K562 (cell line): ENCODE measurements at regions not wholly inside any gene's neighbourhood (a gene's known extent, or its start where the extent isn't known, plus 50 kb on each side); places are given as distances from the start of the nearest gene placed in this dataset.

ENCODE experiments used
- ATAC-seq: fragments of 200-7000 bp; cut with Tn5 transposase; 3 replicates; pipeline ENCODE4 v1.9.1; 2020; ENCODE audit warnings: moderate library complexity
- BruUV-seq: library from RNA; stranded (reverse); fragments of 400-500 nt; replicated peaks from 2 replicates; lab custom pipeline; 2021; lab: Mats Ljungman, UMichigan
- CTCF ChIA-PET: fragments of 300-600 bp; formaldehyde crosslinking; extraction: SDS; loops from one replicate; lab custom pipeline; 2021; ENCODE audit warnings: low intra/inter-chr PET ratio; lab: Yijun Ruan, JAX
- POLR2A ChIA-PET: fragments of 300-600, 350-650 bp; sonication (Branson Sonifier 250); formaldehyde crosslinking; extraction: SDS; loops from one replicate; lab custom pipeline; 2021; ENCODE audit warnings: antibody characterized with exemption, inconsistent platforms; lab: Yijun Ruan, JAX
- DNase-seq, 4 experiments: peaks; one replicate each; pipeline versions ENCODE4 v3.0.0 to v3.0.0-alpha.2; 2011 to 2018; ENCODE audit warnings: low spot score in 3 of 4, mixed read lengths in 3 of 4; ENCODE audit errors: extremely low read depth in 1 of 4
- FAIRE-seq: peaks from 2 replicates; lab custom pipeline; 2011; peaks lifted over from hg19 to GRCh38; lab: Jason Lieb, UNC
- H2AFZ ChIP-seq: 2 replicates; pipeline ENCODE4 v1.6.0; 2011; ENCODE audit warnings: low read depth, low read length, control low read depth, inconsistent platforms
- H3K27ac ChIP-seq: fragments of 200-600 bp; 3 replicates; pipeline ENCODE4 v1.8.0; 2011; ENCODE audit warnings: low read depth, mild to moderate bottlenecking, control low read depth, inconsistent platforms, low read length, moderate library complexity, mixed read lengths; ENCODE audit errors: extremely low read depth
- H3K27me3 ChIP-seq, 2 experiments: fragments of 300-600 bp in 1 of 2; 2 replicates in 1 of 2; 3 replicates in 1 of 2; pipeline versions ENCODE4 v1.6.0 to v1.8.0; 2011; ENCODE audit warnings: inconsistent platforms in 2 of 2, low read length in 2 of 2, mild to moderate bottlenecking in 1 of 2, mixed read lengths in 1 of 2, moderate library complexity in 1 of 2; ENCODE audit not compliant: control insufficient read depth in 2 of 2, insufficient read depth in 2 of 2
- H3K36me3 ChIP-seq: fragments of 300-600 bp; 3 replicates; pipeline ENCODE4 v1.8.0; 2011; ENCODE audit warnings: mild to moderate bottlenecking, low read length, inconsistent platforms; ENCODE audit not compliant: control insufficient read depth, insufficient read depth
- H3K4me1 ChIP-seq, 2 experiments: fragments of 200-600 bp in 1 of 2; replicated peaks in 1 of 2; 2 replicates in 1 of 2; 3 replicates in 1 of 2; pipeline versions ENCODE4 v1.5.1 to v1.8.0; 2011; ENCODE audit warnings: inconsistent platforms in 2 of 2, low read length in 2 of 2, mild to moderate bottlenecking in 1 of 2, mixed read lengths in 1 of 2, moderate library complexity in 1 of 2; ENCODE audit not compliant: control insufficient read depth in 2 of 2, insufficient read depth in 2 of 2
- H3K4me2 ChIP-seq: 2 replicates; pipeline ENCODE4 v1.6.1; 2011; ENCODE audit warnings: low read length, control low read depth, inconsistent platforms, mixed read lengths; ENCODE audit not compliant: insufficient read depth
- H3K4me3 ChIP-seq: fragments of 200-600 bp; sonication (generic), shearing (Covaris generic); 2 replicates; pipeline ENCODE4 v1.5.1; 2016; ENCODE audit warnings: control low read depth, inconsistent platforms
- H3K79me2 ChIP-seq: fragments of 200-600 bp; 3 replicates; pipeline ENCODE4 v1.8.0; 2011; ENCODE audit warnings: low read length, inconsistent platforms; ENCODE audit not compliant: control insufficient read depth, insufficient read depth
- H3K9ac ChIP-seq, 2 experiments: 2 replicates each; pipeline versions ENCODE4 v1.6.0 to v1.6.1; 2011; ENCODE audit warnings: low read depth in 2 of 2, low read length in 2 of 2, control low read depth in 1 of 2, inconsistent platforms in 1 of 2, mild to moderate bottlenecking in 1 of 2, mixed read lengths in 1 of 2; ENCODE audit not compliant: insufficient read depth in 1 of 2
- H3K9me1 ChIP-seq: one replicate; pipeline ENCODE4 v1.6.0; 2011; ENCODE audit warnings: inconsistent platforms, mild to moderate bottlenecking, low read length, moderate library complexity; ENCODE audit not compliant: control insufficient read depth, insufficient read depth
- H3K9me3 ChIP-seq: replicated peaks from 2 replicates; pipeline ENCODE4 v1.5.1; 2011; ENCODE audit warnings: low read depth, low read length, inconsistent platforms; ENCODE audit not compliant: control insufficient read depth, insufficient read depth
- H4K20me1 ChIP-seq: replicated peaks from 2 replicates; pipeline ENCODE4 v1.6.1; 2011; ENCODE audit warnings: low read length, inconsistent platforms, mixed read lengths; ENCODE audit not compliant: control insufficient read depth, insufficient read depth
- GATAD2B ChIP-seq: fragments of 450-650 bp; IDR thresholded peaks from 2 replicates; pipeline ENCODE4 v1.6.1; 2017; ENCODE audit warnings: mild to moderate bottlenecking, borderline replicate concordance
- RCOR1 ChIP-seq, 2 experiments: IDR thresholded peaks; 2 replicates each; pipeline ENCODE4 v1.6.1; 2012; ENCODE audit warnings: low read depth in 2 of 2, low read length in 2 of 2, borderline replicate concordance in 1 of 2, improper control_type of control experiment in 1 of 2
- SAFB2 ChIP-seq: fragments of 200-400 bp; formaldehyde crosslinking; IDR thresholded peaks from 2 replicates; pipeline ENCODE4 v1.6.1; 2018; ENCODE audit warnings: borderline replicate concordance, low read length, low read depth, moderate library complexity; ENCODE audit not compliant: severe bottlenecking
- SFPQ ChIP-seq: fragments of 200-400 bp; formaldehyde crosslinking; IDR thresholded peaks from 2 replicates; pipeline ENCODE4 v1.6.1; 2017; ENCODE audit warnings: mild to moderate bottlenecking, low read depth, low read length, moderate library complexity
- SIRT6 ChIP-seq: IDR thresholded peaks from one replicate; pipeline ENCODE4 v1.6.1; 2012; ENCODE audit warnings: low read depth, mild to moderate bottlenecking, control low read depth, inconsistent platforms, low read length, moderate library complexity
- STAT5B ChIP-seq: fragments of 250-450 bp; sonication (Bioruptor Pico); IDR thresholded peaks from 2 replicates; pipeline ENCODE4 v1.8.0; 2021; ENCODE audit warnings: mild to moderate bottlenecking, inconsistent platforms
- ZMIZ1 ChIP-seq, 2 experiments: fragments of 150-350 bp in 1 of 2; IDR thresholded peaks; 2 replicates each; pipeline ENCODE4 v1.6.1; 2012 to 2016; ENCODE audit warnings: low read depth in 2 of 2, low read length in 2 of 2, mild to moderate bottlenecking in 1 of 2, moderate library complexity in 1 of 2
- WGBS: fragments of 100-300 bp; shearing (Covaris generic); methylation state at CpG from one replicate; pipeline ENCODE4 v1.1.6; 2016; ENCODE audit warnings: low coverage, mixed read lengths; ENCODE audit not compliant: insufficient coverage; ENCODE audit errors: missing lambda C conversion rate; 5-methylcytosine and 5-hydroxymethylcytosine counted together
- in situ Hi-C: fragments of 300-500 bp; cut with MboI; formaldehyde crosslinking; loops from 4 replicates; pipeline ENCODE4 v1.15.0; 2018; ENCODE audit warnings: inconsistent platforms, mixed read lengths
- intact Hi-C: fragments of 100-400 bp; cut with micrococcal nuclease; formaldehyde crosslinking; loops from 2 replicates; pipeline ENCODE4 v1.14.2; 2022
- TF ChIP-seq, protein P1 (sequence below): sonication (generic); formaldehyde crosslinking; IDR thresholded peaks from 2 replicates; pipeline ENCODE4 v1.8.1; 2023; ENCODE audit warnings: mild to moderate bottlenecking, missing genetic modification reagents
- TF ChIP-seq, protein P2 (sequence below): fragments of 450-650 bp; IDR thresholded peaks from 2 replicates; pipeline ENCODE4 v1.6.1; 2016; ENCODE audit warnings: low read depth, mild to moderate bottlenecking, moderate library complexity

DNA sequence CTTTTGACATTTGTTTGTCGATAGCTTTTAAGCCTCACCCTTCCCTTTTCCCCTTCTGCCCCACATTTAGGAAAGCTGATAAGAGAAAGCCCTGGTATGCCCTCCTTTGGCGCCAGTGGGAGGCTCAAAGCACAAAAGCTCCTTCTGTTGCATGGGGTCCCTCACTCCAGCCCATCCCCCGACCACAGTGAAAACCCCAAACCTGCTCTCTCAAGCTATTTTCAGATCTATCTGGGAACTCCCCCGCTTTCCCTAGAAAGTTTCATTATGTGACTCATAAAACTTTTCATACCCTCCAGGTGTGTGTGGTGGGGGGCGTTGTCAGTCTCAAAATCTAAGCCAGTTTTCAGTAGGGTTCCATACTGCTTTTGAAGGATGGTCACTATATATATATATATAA, 259.0 kb upstream of the PCDH7 start:
- H2AFZ ChIP-seq, result no peak overlapping the region

More for the DNA sequence above, 259.0 kb upstream of the PCDH7 start:
- BruUV-seq, result no TSS peak
- H3K27me3 ChIP-seq, result no peaks in the 10 kb centered on the region
- in situ Hi-C loops (no loop called here), intact Hi-C loops (no loop called here)
- TF ChIP-seq SFPQ, result no peak
- no peak for TF ChIP-seq GATAD2B
- TF ChIP-seq, protein P1, sequence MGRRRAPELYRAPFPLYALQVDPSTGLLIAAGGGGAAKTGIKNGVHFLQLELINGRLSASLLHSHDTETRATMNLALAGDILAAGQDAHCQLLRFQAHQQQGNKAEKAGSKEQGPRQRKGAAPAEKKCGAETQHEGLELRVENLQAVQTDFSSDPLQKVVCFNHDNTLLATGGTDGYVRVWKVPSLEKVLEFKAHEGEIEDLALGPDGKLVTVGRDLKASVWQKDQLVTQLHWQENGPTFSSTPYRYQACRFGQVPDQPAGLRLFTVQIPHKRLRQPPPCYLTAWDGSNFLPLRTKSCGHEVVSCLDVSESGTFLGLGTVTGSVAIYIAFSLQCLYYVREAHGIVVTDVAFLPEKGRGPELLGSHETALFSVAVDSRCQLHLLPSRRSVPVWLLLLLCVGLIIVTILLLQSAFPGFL, result no peak
- TF ChIP-seq SAFB2, result no peak
- TF ChIP-seq ZMIZ1 (IDR thresholded peaks at IDR 0.05; ENCODE audit: low read depth in 2 of 2, low read length in 2 of 2), result no peak
- no peak for TF ChIP-seq SIRT6
- TF ChIP-seq, protein P2, sequence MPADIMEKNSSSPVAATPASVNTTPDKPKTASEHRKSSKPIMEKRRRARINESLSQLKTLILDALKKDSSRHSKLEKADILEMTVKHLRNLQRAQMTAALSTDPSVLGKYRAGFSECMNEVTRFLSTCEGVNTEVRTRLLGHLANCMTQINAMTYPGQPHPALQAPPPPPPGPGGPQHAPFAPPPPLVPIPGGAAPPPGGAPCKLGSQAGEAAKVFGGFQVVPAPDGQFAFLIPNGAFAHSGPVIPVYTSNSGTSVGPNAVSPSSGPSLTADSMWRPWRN, result no peak
- no peak for TF ChIP-seq STAT5B
- TF ChIP-seq RCOR1 (IDR thresholded peaks at IDR 0.05; ENCODE audit: borderline replicate concordance in 1 of 2, low read depth in 2 of 2, low read length in 2 of 2), result no peak
- FAIRE-seq, result no peak
- WGBS, result 2% methylated on average over 5 of the region's 5 CpGs
- ChIA-PET POLR2A (no interaction called here), CTCF (no interaction called here)
- no peaks in the 10 kb centered on the region for H4K20me1 ChIP-seq
- H3K79me2 ChIP-seq, result no peaks in the 10 kb centered on the region
- H3K9ac ChIP-seq, result no peak overlapping the region
- DNase-seq, result no peak
- no peaks in the 10 kb centered on the region for H3K36me3 ChIP-seq
- no peak for ATAC-seq
- no peaks in the 10 kb centered on the region for H3K4me1 ChIP-seq
- no peak overlapping the region for H3K27ac ChIP-seq
- H3K4me3 ChIP-seq, result no peak overlapping the region
- H3K9me3 ChIP-seq, result no peaks in the 10 kb centered on the region; the same call in 1 of the 2 replicates
- H3K9me1 ChIP-seq, result no peaks in the 10 kb centered on the region
- H3K4me2 ChIP-seq, result no peak overlapping the region
